ENCODE measurements at regions not wholly inside any gene's neighbourhood (a gene's known extent, or its start where the extent isn't known, plus 50 kb on each side); places are given as distances from the start of the nearest gene placed in this dataset.

DNA sequence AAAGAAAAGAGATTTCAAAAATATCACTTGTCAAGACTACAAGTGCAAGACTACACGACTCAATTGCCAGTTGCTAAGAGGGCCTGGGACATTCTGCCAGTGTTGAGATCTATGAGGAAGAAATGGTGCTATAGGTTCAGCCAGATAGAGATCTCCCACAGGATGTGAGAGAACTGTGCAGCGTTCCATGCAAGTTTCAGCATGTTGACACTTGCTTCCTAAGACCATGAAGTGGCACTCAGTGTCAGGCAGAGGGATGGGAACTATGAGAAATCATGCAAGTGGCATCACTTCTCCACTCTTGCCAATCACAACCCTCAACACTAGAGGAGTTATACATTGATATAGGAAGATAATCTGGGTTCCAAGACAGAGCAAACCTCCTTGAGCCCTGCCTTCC, 210.3 kb downstream of the CHRM2 start:
- no peaks in the 10 kb centered on the region for H3K9me3 ChIP-seq (replicated peaks; ENCODE audit: control insufficient read depth, insufficient read depth, low read length)
- no peaks in the 10 kb centered on the region for H3K9me1 ChIP-seq (replicated peaks; ENCODE audit: control insufficient read depth, extremely low read depth, insufficient read depth, low read length)
- H3K79me2 ChIP-seq (ENCODE audit: control insufficient read depth, insufficient read depth, low read length) = no peaks in the 10 kb centered on the region
- dilution Hi-C loops (cut with MboI; ENCODE audit: extremely low pct_ligation_motif_present, low sequenced_read_pairs) (no loop called here), intact Hi-C loops (cut with micrococcal nuclease) (no loop called here)
- DNase-seq (ENCODE audit: low read depth, low spot score) = no peak
- no peaks in the 10 kb centered on the region for H3K27me3 ChIP-seq (ENCODE audit: control insufficient read depth in 2 of 2, insufficient read depth in 2 of 2, low read length in 2 of 2)
- H4K20me1 ChIP-seq (replicated peaks; ENCODE audit: control insufficient read depth, extremely low read depth, insufficient read depth, low read length) = no peaks in the 10 kb centered on the region
- FAIRE-seq = no peak
- no TSS peak for BruUV-seq (replicated peaks)
- H3K4me2 ChIP-seq (ENCODE audit: insufficient read depth, low read length) = no peak overlapping the region
- H3K4me1 ChIP-seq (ENCODE audit: control insufficient read depth, extremely low read depth, insufficient read depth, low read length) = peaks cover 1% of the 10 kb centered on the region
- ChIA-PET POLR2A (no interaction called here), CTCF (no interaction called here)
- no peak overlapping the region for H3K9ac ChIP-seq (replicated peaks; ENCODE audit: extremely low read depth, insufficient read depth, low read length)
- H3K4me3 ChIP-seq (replicated peaks in 1 of 3; ENCODE audit: insufficient read depth in 1 of 3, low read depth in 1 of 3, low read length in 3 of 3) = no peak overlapping the region
- H3K27ac ChIP-seq (ENCODE audit: insufficient read depth, low read depth, low read length) = no peak overlapping the region
- no peaks in the 10 kb centered on the region for H3K36me3 ChIP-seq (ENCODE audit: control insufficient read depth in 2 of 2, extremely low read depth in 1 of 2, insufficient read depth in 2 of 2, low read length in 2 of 2)
- no peak for TF ChIP-seq FOS (IDR thresholded peaks at IDR 0.05; ENCODE audit: borderline replicate concordance, insufficient read depth, low read length)
- TF ChIP-seq EZH2 (IDR thresholded peaks at IDR 0.05; ENCODE audit: borderline replicate concordance, low read depth, low read length, severe bottlenecking) = no peak
- no peak for TF ChIP-seq GATA2 (IDR thresholded peaks at IDR 0.05; ENCODE audit: insufficient read depth, insufficient read length, low read depth, low read length)
- no peak for TF ChIP-seq POLR2A (IDR thresholded peaks at IDR 0.05; ENCODE audit: low read depth, low read length)
- no peak for TF ChIP-seq JUN (IDR thresholded peaks at IDR 0.05; ENCODE audit: borderline replicate concordance, insufficient read depth, insufficient read length, low read depth)
- no peak for TF ChIP-seq POLR2AphosphoS5 (IDR thresholded peaks at IDR 0.05; ENCODE audit: insufficient read depth, low read depth, low read length)
- TF ChIP-seq, protein P1, sequence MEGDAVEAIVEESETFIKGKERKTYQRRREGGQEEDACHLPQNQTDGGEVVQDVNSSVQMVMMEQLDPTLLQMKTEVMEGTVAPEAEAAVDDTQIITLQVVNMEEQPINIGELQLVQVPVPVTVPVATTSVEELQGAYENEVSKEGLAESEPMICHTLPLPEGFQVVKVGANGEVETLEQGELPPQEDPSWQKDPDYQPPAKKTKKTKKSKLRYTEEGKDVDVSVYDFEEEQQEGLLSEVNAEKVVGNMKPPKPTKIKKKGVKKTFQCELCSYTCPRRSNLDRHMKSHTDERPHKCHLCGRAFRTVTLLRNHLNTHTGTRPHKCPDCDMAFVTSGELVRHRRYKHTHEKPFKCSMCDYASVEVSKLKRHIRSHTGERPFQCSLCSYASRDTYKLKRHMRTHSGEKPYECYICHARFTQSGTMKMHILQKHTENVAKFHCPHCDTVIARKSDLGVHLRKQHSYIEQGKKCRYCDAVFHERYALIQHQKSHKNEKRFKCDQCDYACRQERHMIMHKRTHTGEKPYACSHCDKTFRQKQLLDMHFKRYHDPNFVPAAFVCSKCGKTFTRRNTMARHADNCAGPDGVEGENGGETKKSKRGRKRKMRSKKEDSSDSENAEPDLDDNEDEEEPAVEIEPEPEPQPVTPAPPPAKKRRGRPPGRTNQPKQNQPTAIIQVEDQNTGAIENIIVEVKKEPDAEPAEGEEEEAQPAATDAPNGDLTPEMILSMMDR (IDR thresholded peaks at IDR 0.05; ENCODE audit: extremely low read depth in 1 of 2, insufficient read depth in 1 of 2, low read depth in 1 of 2, low read length in 2 of 2) = no peak
- TF ChIP-seq, protein P2, sequence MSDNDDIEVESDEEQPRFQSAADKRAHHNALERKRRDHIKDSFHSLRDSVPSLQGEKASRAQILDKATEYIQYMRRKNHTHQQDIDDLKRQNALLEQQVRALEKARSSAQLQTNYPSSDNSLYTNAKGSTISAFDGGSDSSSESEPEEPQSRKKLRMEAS (IDR thresholded peaks at IDR 0.05; ENCODE audit: insufficient read depth, insufficient read length) = no peak
- no peak for TF ChIP-seq MYC (IDR thresholded peaks at IDR 0.05; ENCODE audit: low read depth, low read length)
- H2AFZ ChIP-seq (ENCODE audit: low read depth, low read length) = no peak overlapping the region
